ENCODE measurements at regions not wholly inside any gene's neighbourhood (a gene's known extent, or its start where the extent isn't known, plus 50 kb on each side); places are given as distances from the start of the nearest gene placed in this dataset.

DNA sequence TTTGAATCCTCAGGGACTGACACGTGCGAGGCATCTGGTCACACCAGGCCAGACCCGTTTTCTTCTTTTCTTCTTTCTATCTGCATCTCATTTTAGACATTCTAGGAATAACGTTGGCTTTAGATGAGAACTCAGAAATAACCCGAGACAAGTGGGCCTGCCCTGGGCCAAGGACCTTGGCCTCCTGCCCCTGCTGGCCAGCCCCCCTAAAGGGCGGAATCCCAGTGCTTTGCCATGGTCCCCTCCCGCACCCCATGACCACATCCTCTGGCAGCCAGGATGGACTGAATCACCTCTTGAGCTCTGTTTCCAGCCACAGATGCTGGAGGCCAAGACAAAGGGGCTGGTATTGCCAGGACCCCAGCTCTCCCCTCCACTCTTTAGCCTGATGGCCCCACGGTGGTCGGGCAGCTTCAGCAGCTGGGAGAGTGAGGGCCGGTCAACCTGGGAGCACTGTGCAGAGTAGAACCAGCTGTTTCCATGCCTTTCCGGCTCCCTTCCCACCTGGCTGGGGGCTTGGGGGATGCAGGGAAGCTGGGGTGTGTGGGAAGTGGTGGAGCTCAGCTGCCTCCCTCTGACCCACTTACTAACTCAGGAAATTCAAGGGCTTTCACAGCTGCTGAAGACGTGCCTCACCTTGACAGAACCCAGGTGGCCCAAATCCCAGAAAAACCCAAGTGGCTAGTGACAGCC is 190.9 kb downstream of the FAM43A start:
- TF ChIP-seq EZH2 (IDR thresholded peaks at IDR 0.05) (no peak), POLR2AphosphoS5 (IDR thresholded peaks at IDR 0.05; ENCODE audit: borderline replicate concordance, low read depth, low read length) (no peak), FOXP2 (optimal IDR thresholded peaks at IDR 0.05; ENCODE audit: control extremely low read depth, extremely low read length, insufficient read depth) (no peak)

All from SK-N-MC (cell line).